IPS DF 19.7 (cell line): ENCODE measurements at regions not wholly inside any gene's neighbourhood (a gene's known extent, or its start where the extent isn't known, plus 50 kb on each side); places are given as distances from the start of the nearest gene placed in this dataset.

Experiments
- DNase-seq: peaks from one replicate; pipeline ENCODE4 v3.0.0-alpha.2; 2013; ENCODE audit warnings: low read depth, low spot score

- DNase-seq, result no peak
These were observed 410.9 kb upstream of the JARID2 start for GRCh38 chr6:14834851-14835530.

- DNase-seq, result no peak
These were observed 408.4 kb upstream of the JARID2 start for GRCh38 chr6:14837435-14837834.

DNA sequence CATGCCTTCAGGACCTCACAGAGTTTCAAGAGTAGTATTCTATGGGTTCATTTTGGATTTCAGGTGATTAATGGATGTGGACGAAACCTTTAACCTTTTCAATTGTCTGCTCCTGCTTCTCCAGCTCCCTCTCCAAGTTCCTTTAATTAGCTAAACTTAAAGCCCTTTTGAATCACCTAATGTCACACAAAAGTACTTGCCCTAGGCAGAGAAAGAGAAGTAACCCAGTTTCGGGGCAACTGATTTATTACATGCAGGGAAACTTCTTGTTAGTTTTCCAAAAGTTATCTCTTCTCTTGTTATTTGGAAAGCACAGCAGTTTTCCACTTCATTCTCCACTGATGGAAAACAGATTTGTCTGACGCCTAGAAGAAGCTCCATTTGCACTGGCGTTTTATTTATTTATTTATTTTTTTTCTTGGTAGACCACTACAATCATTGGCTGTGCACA, 407.7 kb upstream of the JARID2 start:
- DNase-seq, result no peak

DNA sequence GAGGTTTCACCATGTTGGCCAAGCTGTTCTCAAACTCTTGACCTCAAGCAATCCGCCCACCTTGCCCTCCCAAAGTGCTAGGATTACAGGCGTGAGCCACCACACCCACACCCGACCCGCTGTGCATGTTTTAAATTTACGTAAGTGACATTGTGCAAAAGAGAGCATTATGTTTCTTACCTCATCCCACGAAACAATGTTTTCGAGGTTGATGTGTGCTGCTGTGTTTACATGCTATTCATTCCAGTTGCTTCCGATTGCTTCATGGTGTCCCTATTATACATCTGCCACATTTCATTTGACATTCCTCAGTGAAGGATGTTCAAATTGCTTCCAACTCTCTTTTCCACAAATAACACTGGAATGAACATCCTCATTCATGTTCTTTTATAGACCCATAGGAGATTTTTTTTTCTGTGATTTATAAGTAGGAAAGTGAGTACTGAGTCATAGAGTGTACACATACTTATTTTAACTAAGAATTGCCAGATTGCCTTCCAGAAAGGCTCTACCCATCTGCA, 403.9 kb upstream of the JARID2 start:
- no peak for DNase-seq

GRCh38 chr6:14844411-14844810, 401.5 kb upstream of the JARID2 start:
- no peak for DNase-seq

DNA sequence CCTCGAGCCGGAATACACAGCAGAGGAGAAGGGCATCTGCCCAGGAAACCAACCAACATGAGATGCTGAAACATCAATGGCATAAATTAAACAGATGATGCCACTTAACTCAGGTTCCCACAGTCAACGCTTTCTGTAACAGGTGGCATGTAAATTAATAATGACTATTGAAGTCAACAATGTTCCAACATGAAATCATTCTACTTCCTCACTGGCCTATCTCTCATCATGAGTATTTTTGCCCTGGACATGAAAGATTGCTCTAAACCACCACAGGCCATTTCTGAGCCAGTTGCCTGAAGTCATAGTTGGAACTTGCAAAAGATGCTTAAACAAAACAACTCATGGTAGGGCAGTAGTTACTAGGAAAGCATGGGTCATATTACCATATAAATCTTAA, 397.9 kb upstream of the JARID2 start:
- DNase-seq, result no peak

GRCh38 chr6:14849185-14849584, 396.7 kb upstream of the JARID2 start:
- DNase-seq, result no peak

GRCh38 chr6:14851281-14851680, 394.6 kb upstream of the JARID2 start:
- no peak for DNase-seq

- no peak for DNase-seq
These were observed 393.5 kb upstream of the JARID2 start for GRCh38 chr6:14852375-14852774.

DNA sequence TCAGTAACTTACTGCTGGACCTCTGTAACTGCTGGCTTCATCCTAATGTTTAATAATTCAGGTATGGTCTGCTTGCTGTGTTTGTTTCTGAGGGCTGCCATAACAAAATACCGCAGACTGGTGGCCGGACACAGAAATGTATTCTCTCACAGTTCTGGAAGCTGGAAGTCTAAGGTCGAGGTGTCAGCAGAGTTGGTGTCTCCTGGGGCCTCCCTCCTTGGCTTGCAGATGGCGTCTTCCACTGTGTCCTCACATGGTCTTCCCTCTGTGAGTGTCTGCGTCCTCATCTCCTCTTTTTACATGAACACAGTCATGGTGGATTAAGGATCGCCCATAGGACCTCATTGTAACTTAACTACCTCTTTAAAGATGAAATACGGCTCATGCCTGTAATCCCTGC, 389.7 kb upstream of the JARID2 start:
- DNase-seq, result no peak

GRCh38 chr6:14857001-14857400, 388.9 kb upstream of the JARID2 start:
- DNase-seq, result no peak

- no peak for DNase-seq
These were observed 388.4 kb upstream of the JARID2 start for GRCh38 chr6:14857501-14857900.

DNA sequence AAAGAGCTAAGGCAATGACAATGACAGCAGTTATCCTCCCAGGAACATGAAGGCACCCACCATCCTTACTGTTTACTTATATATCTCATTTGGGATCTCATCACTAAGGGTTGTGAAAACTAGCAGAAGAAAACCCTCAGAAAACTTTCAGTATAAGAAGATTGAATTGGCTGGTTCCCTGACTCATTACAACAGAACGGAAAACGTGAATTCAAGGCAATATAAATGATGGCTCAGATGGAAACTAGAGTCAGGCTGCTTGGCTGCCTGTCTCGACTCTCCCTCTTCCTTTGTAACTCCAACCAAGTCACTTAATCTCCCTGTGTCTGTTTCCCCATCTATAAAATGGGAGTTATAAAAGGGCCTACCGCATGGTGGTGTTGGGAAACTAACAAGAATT, 387.1 kb upstream of the JARID2 start:
- DNase-seq, result no peak

- DNase-seq, result no peak
These were observed 385.1 kb upstream of the JARID2 start for GRCh38 chr6:14860774-14861173.

- DNase-seq, result peak; percentile 86
These were observed 384.4 kb upstream of the JARID2 start for GRCh38 chr6:14861491-14861943.

DNA sequence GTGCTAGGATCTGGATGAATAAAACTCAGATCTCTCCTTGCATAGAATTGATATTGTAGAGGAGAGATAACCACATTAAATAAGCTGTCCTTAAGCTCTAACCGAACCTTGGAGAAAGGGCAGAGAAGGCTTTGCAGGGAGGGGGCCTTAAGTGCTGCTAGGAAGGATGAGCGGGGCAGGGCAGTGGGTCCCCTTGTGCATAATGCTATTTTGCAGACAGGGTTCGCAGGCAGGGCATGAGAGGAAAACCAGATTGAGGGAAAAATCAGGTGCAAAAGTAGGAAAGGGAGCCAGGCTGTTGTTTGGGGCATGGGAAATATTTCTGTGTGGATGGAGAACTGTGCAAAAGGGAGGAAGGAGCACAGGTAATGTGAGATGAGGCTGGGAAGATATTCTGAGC, 383.0 kb upstream of the JARID2 start:
- no peak for DNase-seq

- DNase-seq, result no peak
These were observed 381.7 kb upstream of the JARID2 start for GRCh38 chr6:14863902-14864850.

- DNase-seq, result no peak
These were observed 380.3 kb upstream of the JARID2 start for GRCh38 chr6:14865531-14866100.

GRCh38 chr6:14867802-14868201, 378.1 kb upstream of the JARID2 start:
- no peak for DNase-seq

DNA sequence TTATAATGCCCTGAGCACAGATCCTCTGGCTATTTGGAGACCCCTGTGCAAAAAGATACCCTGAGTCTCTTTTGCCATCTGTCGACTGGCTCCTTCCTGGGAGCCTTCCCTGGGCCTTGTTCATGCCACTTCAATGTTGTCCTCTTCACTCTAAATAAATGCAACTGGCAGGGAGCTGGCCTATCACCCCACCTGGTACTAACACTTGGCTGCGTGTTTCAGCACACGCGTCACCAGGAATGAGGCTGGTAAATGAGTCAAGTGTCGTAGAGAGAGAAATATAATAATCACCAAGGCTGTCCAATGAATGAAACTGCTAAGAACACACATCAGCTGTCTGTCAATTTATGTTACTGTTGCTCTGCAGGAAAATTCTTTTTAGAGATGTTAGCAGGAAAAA, 374.6 kb upstream of the JARID2 start:
- no peak for DNase-seq

DNA sequence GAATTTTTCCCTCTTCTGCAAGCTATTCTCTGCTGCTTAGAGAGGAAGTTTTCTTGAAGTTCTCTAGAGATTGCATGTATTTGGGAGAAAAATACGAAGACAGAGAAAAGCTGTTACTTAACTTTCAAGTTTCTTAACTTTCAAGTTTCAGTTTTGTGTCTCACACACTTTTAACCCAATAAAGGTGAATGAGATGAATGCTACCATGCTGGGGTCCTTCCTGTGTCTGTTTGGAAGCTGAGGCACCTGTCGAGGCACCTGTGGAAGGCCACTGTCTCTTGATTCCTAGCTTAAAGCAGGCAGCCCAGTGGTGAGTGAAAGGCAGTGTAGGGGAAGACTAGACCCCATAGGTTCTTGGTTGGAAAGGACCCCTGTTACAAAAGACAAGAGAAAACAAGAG, 372.8 kb upstream of the JARID2 start:
- DNase-seq, result no peak

- no peak for DNase-seq
These were observed 372.0 kb upstream of the JARID2 start for GRCh38 chr6:14873781-14874441.
